Astrocyte (in vitro differentiated cells and primary cell): ENCODE measurements at regions not wholly inside any gene's neighbourhood (a gene's known extent, or its start where the extent isn't known, plus 50 kb on each side); places are given as distances from the start of the nearest gene placed in this dataset.

ENCODE experiments used
- DNase-seq: peaks from one replicate; pipeline ENCODE4 v3.0.0-alpha.2; 2010; ENCODE audit warnings: low read depth
- FAIRE-seq: peaks from 2 replicates; lab custom pipeline; 2011; peaks lifted over from hg19 to GRCh38; lab: Jason Lieb, UNC
- H2AFZ ChIP-seq: 2 replicates; pipeline ENCODE4 v1.6.0; 2012; ENCODE audit warnings: low read depth, low read length, inconsistent platforms
- H3K27ac ChIP-seq: 2 replicates; pipeline ENCODE4 v1.5.1; 2011; ENCODE audit warnings: low read depth, low read length, inconsistent platforms
- H3K27me3 ChIP-seq: 2 replicates; pipeline ENCODE4 v1.6.0; 2011; ENCODE audit warnings: low read length, inconsistent platforms; ENCODE audit not compliant: insufficient read depth
- H3K36me3 ChIP-seq: 2 replicates; pipeline ENCODE4 v1.5.1; 2011; ENCODE audit warnings: low read length, inconsistent platforms; ENCODE audit not compliant: insufficient read depth
- H3K4me1 ChIP-seq: 2 replicates; pipeline ENCODE4 v1.5.1; 2011; ENCODE audit warnings: low read length, inconsistent platforms; ENCODE audit not compliant: insufficient read depth
- H3K4me2 ChIP-seq: 2 replicates; pipeline ENCODE4 v1.6.0; 2012; ENCODE audit warnings: low read length, inconsistent platforms
- H3K4me3 ChIP-seq: 2 replicates; pipeline ENCODE4 v1.5.1; 2011; ENCODE audit warnings: low read depth, mild to moderate bottlenecking, low read length, inconsistent platforms; ENCODE audit not compliant: insufficient read depth
- H3K79me2 ChIP-seq: 2 replicates; pipeline ENCODE4 v1.6.0; 2012; ENCODE audit warnings: mild to moderate bottlenecking, low read length, inconsistent platforms; ENCODE audit not compliant: insufficient read depth
- H3K9ac ChIP-seq: 2 replicates; pipeline ENCODE4 v1.6.0; 2012; ENCODE audit warnings: mild to moderate bottlenecking, low read length, inconsistent platforms
- H3K9me3 ChIP-seq: 2 replicates; pipeline ENCODE4 v1.5.1; 2012; ENCODE audit warnings: low read depth, mild to moderate bottlenecking, low read length, inconsistent platforms; ENCODE audit not compliant: insufficient read depth
- H4K20me1 ChIP-seq: 2 replicates; pipeline ENCODE4 v1.6.0; 2012; ENCODE audit warnings: low read length, inconsistent platforms; ENCODE audit not compliant: insufficient read depth
- H3K27ac Mint-ChIP-seq: one replicate; pipeline ENCODE4 v1.8.0; 2021; ENCODE audit warnings: mild to moderate bottlenecking, mixed read lengths; ENCODE audit not compliant: unreplicated experiment
- H3K27me3 Mint-ChIP-seq: one replicate; pipeline ENCODE4 v1.8.0; 2021; ENCODE audit warnings: low read depth, mixed read lengths; ENCODE audit not compliant: unreplicated experiment
- H3K36me3 Mint-ChIP-seq: one replicate; pipeline ENCODE4 v1.8.0; 2021; ENCODE audit warnings: low read depth, mixed read lengths; ENCODE audit not compliant: unreplicated experiment
- H3K4me1 Mint-ChIP-seq: one replicate; pipeline ENCODE4 v1.8.0; 2021; ENCODE audit warnings: low read depth, mixed read lengths; ENCODE audit not compliant: unreplicated experiment
- H3K4me3 Mint-ChIP-seq: one replicate; pipeline ENCODE4 v1.8.0; 2021; ENCODE audit warnings: mild to moderate bottlenecking, moderate library complexity, mixed read lengths; ENCODE audit not compliant: unreplicated experiment
- H3K9me3 Mint-ChIP-seq: one replicate; pipeline ENCODE4 v1.8.0; 2021; ENCODE audit warnings: mild to moderate bottlenecking, mixed read lengths; ENCODE audit not compliant: unreplicated experiment
- EZH2 ChIP-seq: IDR thresholded peaks from 2 replicates; pipeline ENCODE4 v1.6.1; 2012; ENCODE audit warnings: mild to moderate bottlenecking, low read length, inconsistent platforms; ENCODE audit not compliant: insufficient read depth
- TF ChIP-seq, protein P1 (sequence below): IDR thresholded peaks from 2 replicates; pipeline ENCODE4 v1.5.1; 2011; ENCODE audit warnings: low read depth, mild to moderate bottlenecking, inconsistent platforms, low read length, moderate library complexity; ENCODE audit not compliant: insufficient read depth

DNA sequence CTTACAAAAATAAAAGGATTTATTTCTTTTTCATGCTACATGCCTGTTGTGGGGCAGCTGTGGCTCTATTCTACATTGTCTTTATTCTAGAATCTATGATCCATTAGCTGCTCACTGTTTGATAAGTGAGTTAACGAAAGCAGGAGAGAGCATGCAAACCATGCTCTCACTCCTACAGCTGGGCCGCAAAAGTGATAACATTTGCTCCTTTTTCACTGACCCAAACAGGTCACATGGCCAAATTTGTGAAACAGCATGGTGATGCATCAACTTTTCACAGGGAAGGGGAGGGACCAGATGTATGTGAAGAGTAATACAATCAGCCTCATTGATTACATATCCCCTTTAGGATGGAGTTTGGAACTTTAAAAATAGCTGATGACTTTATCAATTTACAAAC is 456.9 kb upstream of the SYT1 start:
- no peaks in the 10 kb centered on the region for H3K9me3 ChIP-seq
- no peak overlapping the region for H3K4me2 ChIP-seq

DNA sequence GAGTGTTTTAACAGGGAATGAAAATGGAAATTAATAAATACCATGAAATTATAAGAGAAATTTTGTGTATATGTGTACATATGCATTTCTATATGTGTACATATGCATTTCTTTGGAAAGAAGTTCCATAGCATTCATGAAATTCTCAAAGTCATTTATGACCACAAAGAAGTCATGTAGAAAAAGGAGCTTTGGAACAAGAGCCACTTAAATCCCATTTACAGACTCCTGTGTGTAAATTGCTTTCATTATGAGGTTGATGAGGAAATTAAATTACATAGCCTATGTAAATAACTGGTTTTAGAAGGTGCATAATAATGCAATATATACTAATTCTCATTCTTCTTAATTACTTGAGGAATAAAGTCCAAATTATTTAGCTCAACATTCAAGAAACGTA is 450.5 kb upstream of the SYT1 start:
- no peaks in the 10 kb centered on the region for H3K9me3 Mint-ChIP-seq
- Histone ChIP-seq H3K9ac (no peak overlapping the region), H3K4me3 (no peak overlapping the region), H3K27ac (no peak overlapping the region), H3K4me1 (no peaks in the 10 kb centered on the region), H3K36me3 (no peaks in the 10 kb centered on the region), H4K20me1 (no peaks in the 10 kb centered on the region), H2AFZ (no peak overlapping the region), H3K9me3 (no peaks in the 10 kb centered on the region), H3K27me3 (no peaks in the 10 kb centered on the region), H3K4me2 (no peak overlapping the region), H3K79me2 (no peaks in the 10 kb centered on the region)
- no peaks in the 10 kb centered on the region for H3K36me3 Mint-ChIP-seq
- no peaks in the 10 kb centered on the region for H3K27me3 Mint-ChIP-seq
- FAIRE-seq (no peak), DNase-seq (no peak)
- H3K4me3 Mint-ChIP-seq = no peak overlapping the region
- TF ChIP-seq EZH2 = no peak
- TF ChIP-seq, protein P1, sequence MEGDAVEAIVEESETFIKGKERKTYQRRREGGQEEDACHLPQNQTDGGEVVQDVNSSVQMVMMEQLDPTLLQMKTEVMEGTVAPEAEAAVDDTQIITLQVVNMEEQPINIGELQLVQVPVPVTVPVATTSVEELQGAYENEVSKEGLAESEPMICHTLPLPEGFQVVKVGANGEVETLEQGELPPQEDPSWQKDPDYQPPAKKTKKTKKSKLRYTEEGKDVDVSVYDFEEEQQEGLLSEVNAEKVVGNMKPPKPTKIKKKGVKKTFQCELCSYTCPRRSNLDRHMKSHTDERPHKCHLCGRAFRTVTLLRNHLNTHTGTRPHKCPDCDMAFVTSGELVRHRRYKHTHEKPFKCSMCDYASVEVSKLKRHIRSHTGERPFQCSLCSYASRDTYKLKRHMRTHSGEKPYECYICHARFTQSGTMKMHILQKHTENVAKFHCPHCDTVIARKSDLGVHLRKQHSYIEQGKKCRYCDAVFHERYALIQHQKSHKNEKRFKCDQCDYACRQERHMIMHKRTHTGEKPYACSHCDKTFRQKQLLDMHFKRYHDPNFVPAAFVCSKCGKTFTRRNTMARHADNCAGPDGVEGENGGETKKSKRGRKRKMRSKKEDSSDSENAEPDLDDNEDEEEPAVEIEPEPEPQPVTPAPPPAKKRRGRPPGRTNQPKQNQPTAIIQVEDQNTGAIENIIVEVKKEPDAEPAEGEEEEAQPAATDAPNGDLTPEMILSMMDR = no peak
- no peaks in the 10 kb centered on the region for H3K4me1 Mint-ChIP-seq
- H3K27ac Mint-ChIP-seq = no peak overlapping the region

More for the DNA sequence above, 456.9 kb upstream of the SYT1 start:
- peaks cover 15% of the 10 kb centered on the region for H3K4me1 Mint-ChIP-seq
- no peaks in the 10 kb centered on the region for H3K27me3 Mint-ChIP-seq
- H3K27ac Mint-ChIP-seq = no peak overlapping the region
- no peaks in the 10 kb centered on the region for H3K79me2 ChIP-seq
- H3K4me3 Mint-ChIP-seq = no peak overlapping the region
- H3K4me3 ChIP-seq = no peak overlapping the region
- H3K36me3 ChIP-seq = no peaks in the 10 kb centered on the region
- no peaks in the 10 kb centered on the region for H3K27me3 ChIP-seq
- no peak overlapping the region for H3K27ac ChIP-seq
- TF ChIP-seq, protein P1 = no peak
- no peak for TF ChIP-seq EZH2
- no peak overlapping the region for H3K9ac ChIP-seq
- H3K4me1 ChIP-seq = peaks cover 8% of the 10 kb centered on the region
- H3K36me3 Mint-ChIP-seq = no peaks in the 10 kb centered on the region
- peak; percentile 18 for DNase-seq
- H3K9me3 Mint-ChIP-seq = no peaks in the 10 kb centered on the region
- H4K20me1 ChIP-seq = no peaks in the 10 kb centered on the region
- FAIRE-seq = no peak
- H2AFZ ChIP-seq = no peak overlapping the region

DNA sequence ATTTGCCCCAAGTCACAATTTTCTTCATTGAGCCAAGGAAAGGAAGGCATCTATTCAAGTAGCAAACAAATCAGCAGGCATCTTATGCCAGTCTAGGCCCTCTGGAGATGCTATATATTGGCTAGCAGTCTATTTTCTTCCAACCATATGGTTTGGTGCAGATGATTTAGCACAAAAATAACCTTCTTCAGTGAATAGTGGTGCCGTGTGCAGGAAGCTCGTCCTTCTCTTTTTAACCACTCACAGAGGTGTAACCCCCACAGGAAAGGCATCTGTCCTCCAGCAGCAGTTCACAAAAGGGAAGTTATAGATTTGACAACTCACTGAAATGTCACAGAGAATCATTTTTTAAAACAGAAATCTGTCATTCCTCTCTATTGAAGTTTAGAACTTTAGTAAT is 445.7 kb upstream of the SYT1 start:
- H3K36me3 Mint-ChIP-seq = no peaks in the 10 kb centered on the region
- no peaks in the 10 kb centered on the region for H3K79me2 ChIP-seq
- H3K27me3 ChIP-seq = no peaks in the 10 kb centered on the region
- H3K4me1 Mint-ChIP-seq = no peaks in the 10 kb centered on the region
- no peak overlapping the region for H2AFZ ChIP-seq
- FAIRE-seq (no peak), DNase-seq (no peak)
- H3K4me3 Mint-ChIP-seq = no peak overlapping the region
- no peaks in the 10 kb centered on the region for H3K36me3 ChIP-seq
- H3K4me3 ChIP-seq = no peak overlapping the region
- H3K4me1 ChIP-seq = no peaks in the 10 kb centered on the region
- no peak overlapping the region for H3K9ac ChIP-seq
- no peaks in the 10 kb centered on the region for H4K20me1 ChIP-seq
- no peaks in the 10 kb centered on the region for H3K27me3 Mint-ChIP-seq
- TF ChIP-seq EZH2 = no peak
- TF ChIP-seq, protein P1 = no peak
- no peak overlapping the region for H3K4me2 ChIP-seq
- no peaks in the 10 kb centered on the region for H3K9me3 Mint-ChIP-seq
- H3K27ac ChIP-seq = no peak overlapping the region
- no peak overlapping the region for H3K27ac Mint-ChIP-seq
- no peaks in the 10 kb centered on the region for H3K9me3 ChIP-seq
